Colonic mucosa (tissue), 4 donors: ENCODE measurements at regions not wholly inside any gene's neighbourhood (a gene's known extent, or its start where the extent isn't known, plus 50 kb on each side); places are given as distances from the start of the nearest gene placed in this dataset.

Source experiments
- DNase-seq: peaks from one replicate; pipeline ENCODE4 v3.0.0-alpha.2; 2020
- H3K27ac ChIP-seq: fragments of 200-600 bp; one replicate; pipeline ENCODE4 v1.8.0; 2021
- H3K27me3 ChIP-seq: fragments of 200-600 bp; one replicate; pipeline ENCODE4 v1.8.0; 2021
- H3K36me3 ChIP-seq: fragments of 200-600 bp; one replicate; pipeline ENCODE4 v1.8.0; 2021
- H3K4me1 ChIP-seq: fragments of 200-600 bp; one replicate; pipeline ENCODE4 v1.8.0; 2021; ENCODE audit warnings: mild to moderate bottlenecking
- H3K4me3 ChIP-seq: fragments of 200-600 bp; one replicate; pipeline ENCODE4 v1.8.0; 2021
- H3K9ac ChIP-seq, 2 donors: one replicate each; pipeline ENCODE4 v1.7.0; 2013; ENCODE audit warnings: control low read depth in 2 of 2, low read depth in 2 of 2, low read length in 2 of 2
- H3K9me3 ChIP-seq: fragments of 200-600 bp; one replicate; pipeline ENCODE4 v1.8.0; 2021
- intact Hi-C: fragments of 100-400 bp; cut with DNase I; formaldehyde crosslinking; loops from one replicate; pipeline ENCODE4 v1.14.1; 2022
- TF ChIP-seq, protein P1 (sequence below): fragments of 200-600 bp; IDR thresholded peaks from one replicate; pipeline ENCODE4 v1.8.0; 2022; ENCODE audit warnings: antibody characterized with exemption, mild to moderate bottlenecking
- donor health status: healthy.
- donor health status: DM: no; HTN: no; CAD: no.
- donor health status: DM: no; HTN: no; CAD: no.

DNA sequence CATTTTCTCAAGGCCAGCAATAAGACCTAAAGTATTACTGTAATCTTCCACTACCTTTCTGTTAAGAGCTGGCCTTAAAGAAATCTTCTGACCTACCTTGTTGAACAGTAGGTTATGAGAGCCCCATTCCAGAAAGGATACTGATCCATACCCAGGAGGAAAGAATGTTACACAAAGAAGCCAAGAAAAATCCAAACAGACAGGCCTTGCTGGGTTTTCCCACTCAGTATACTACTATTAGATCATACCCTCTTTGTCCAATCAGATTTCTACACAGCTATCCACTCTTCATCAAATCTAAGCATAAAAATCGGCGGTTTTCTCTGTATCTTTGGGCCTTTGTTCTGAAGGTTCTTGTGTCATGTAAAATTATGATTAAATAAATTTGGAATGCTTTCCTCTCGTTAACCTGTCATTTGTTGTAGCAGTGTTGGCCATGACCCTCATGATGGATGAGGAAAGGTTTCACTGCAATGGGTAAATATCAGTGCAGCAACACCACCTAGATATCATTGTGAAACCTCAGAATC, 292.3 kb downstream of the ANKRD50 start:
- intact Hi-C loops = no loop called here
- no peaks in the 10 kb centered on the region for H3K4me1 ChIP-seq
- TF ChIP-seq, protein P1, sequence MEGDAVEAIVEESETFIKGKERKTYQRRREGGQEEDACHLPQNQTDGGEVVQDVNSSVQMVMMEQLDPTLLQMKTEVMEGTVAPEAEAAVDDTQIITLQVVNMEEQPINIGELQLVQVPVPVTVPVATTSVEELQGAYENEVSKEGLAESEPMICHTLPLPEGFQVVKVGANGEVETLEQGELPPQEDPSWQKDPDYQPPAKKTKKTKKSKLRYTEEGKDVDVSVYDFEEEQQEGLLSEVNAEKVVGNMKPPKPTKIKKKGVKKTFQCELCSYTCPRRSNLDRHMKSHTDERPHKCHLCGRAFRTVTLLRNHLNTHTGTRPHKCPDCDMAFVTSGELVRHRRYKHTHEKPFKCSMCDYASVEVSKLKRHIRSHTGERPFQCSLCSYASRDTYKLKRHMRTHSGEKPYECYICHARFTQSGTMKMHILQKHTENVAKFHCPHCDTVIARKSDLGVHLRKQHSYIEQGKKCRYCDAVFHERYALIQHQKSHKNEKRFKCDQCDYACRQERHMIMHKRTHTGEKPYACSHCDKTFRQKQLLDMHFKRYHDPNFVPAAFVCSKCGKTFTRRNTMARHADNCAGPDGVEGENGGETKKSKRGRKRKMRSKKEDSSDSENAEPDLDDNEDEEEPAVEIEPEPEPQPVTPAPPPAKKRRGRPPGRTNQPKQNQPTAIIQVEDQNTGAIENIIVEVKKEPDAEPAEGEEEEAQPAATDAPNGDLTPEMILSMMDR = no peak
- H3K4me3 ChIP-seq = no peak overlapping the region
- H3K36me3 ChIP-seq = no peaks in the 10 kb centered on the region
- DNase-seq = no peak
- no peak overlapping the region for H3K9ac ChIP-seq
- H3K27me3 ChIP-seq = no peaks in the 10 kb centered on the region
- H3K27ac ChIP-seq = no peak overlapping the region
- no peaks in the 10 kb centered on the region for H3K9me3 ChIP-seq

DNA sequence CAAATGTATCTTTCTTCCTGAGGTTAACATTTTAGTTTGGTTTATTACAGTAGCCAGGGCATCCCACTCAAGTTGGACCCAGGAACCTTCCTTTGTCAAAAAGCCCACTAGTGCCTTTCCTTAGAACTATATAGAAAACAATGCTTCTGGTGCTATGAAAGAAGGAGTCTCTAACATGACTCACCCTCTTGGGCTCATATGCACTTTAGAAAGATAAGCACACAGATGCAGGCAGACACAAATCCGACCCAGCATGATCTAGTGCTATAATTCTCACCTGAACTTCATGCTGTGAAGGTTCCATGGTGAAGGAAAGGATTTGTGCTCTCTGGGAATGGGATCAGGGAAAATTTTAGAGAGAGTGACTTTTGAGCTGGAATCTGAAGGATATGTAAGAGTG, 289.4 kb downstream of the ANKRD50 start:
- Histone ChIP-seq H3K27ac (no peak overlapping the region), H3K4me1 (no peaks in the 10 kb centered on the region), H3K27me3 (no peaks in the 10 kb centered on the region), H3K9ac (no peak overlapping the region), H3K9me3 (no peaks in the 10 kb centered on the region), H3K4me3 (no peak overlapping the region), H3K36me3 (no peaks in the 10 kb centered on the region)
- TF ChIP-seq, protein P1 = no peak
- no peak for DNase-seq
- intact Hi-C loops = no loop called here

DNA sequence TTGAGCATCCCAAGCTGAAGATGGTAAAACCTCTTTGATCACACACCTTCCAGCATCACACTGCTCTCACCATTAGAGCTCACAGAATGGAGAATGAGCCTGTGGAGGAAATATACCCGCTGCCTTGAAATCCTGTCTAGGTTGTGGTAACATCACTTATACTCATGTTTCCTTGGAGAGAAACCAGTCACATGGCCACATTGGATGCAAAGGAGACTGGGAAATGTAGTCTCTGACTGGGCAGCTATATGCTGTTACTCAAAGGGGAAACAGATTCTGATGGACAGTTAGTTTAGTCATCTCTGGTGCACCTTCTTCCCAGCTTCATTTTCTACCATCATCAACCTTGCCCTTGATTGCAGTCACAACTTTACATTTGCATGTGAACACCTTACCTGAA, 286.3 kb downstream of the ANKRD50 start:
- H3K9ac ChIP-seq = no peak overlapping the region
- no peak overlapping the region for H3K4me3 ChIP-seq
- H3K27ac ChIP-seq = no peak overlapping the region
- no peaks in the 10 kb centered on the region for H3K27me3 ChIP-seq
- no peaks in the 10 kb centered on the region for H3K9me3 ChIP-seq
- no peaks in the 10 kb centered on the region for H3K36me3 ChIP-seq
- TF ChIP-seq, protein P1 = no peak
- intact Hi-C loops = no loop called here
- H3K4me1 ChIP-seq = no peaks in the 10 kb centered on the region
- no peak for DNase-seq

DNA sequence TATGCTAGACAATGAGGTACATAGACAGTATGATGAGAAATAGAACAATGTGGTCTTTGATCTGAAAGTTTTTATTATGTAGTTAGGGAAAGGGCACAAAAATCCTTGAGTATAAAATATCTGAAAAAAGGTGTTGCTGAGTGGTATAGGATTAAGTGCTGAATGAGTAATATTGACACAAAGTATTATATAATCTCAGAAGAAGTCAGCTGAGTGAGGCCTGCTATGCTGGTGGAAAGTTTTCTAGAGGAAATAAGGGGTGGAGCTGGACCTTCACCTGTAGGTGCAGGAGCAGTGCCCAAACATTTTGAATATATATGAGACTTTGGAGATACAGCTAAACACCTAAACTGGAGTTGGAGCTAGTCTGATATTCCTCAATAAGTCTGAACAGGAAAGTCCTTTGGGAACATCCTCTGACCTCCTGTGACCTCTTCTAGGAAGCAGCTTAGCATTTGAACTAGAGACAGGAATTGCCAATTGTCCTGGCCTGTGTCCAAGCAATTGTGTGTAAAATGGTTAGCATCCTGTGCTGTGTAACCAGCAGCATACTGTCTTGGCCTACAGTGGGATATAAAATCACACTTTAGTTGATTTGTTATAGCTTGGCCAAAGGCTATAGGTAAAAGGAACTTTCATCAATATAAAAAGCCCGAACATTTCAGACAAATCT, 285.3 kb downstream of the ANKRD50 start:
- no peak overlapping the region for H3K27ac ChIP-seq
- TF ChIP-seq, protein P1 = no peak
- H3K4me1 ChIP-seq = no peaks in the 10 kb centered on the region
- H3K27me3 ChIP-seq = no peaks in the 10 kb centered on the region
- no peak overlapping the region for H3K4me3 ChIP-seq
- H3K36me3 ChIP-seq = no peaks in the 10 kb centered on the region
- intact Hi-C loops = no loop called here
- peak; percentile 61 for DNase-seq
- no peaks in the 10 kb centered on the region for H3K9me3 ChIP-seq
- no peak overlapping the region for H3K9ac ChIP-seq

DNA sequence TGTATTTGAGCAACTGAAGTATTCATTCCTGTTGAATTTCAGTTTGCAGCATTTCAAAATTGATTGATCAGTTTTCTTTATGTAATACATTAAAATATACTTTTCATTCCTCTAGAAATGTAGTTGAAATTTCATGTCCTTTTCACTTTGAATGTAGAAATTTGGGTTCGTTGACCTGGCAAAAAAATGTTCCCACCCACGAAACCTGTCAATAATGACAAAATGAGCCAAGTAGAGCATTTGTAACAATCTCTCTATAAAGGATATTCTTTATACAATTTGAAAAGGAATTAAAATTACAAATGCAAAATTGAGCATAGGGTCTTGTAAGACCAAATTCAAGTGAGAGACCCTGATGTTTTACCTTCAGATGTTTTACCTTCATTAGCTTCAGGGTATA, 283.9 kb downstream of the ANKRD50 start:
- no peaks in the 10 kb centered on the region for H3K4me1 ChIP-seq
- no peaks in the 10 kb centered on the region for H3K27me3 ChIP-seq
- no peak overlapping the region for H3K4me3 ChIP-seq
- H3K9me3 ChIP-seq = no peaks in the 10 kb centered on the region
- no peak overlapping the region for H3K9ac ChIP-seq
- H3K36me3 ChIP-seq = no peaks in the 10 kb centered on the region
- no peak overlapping the region for H3K27ac ChIP-seq
- intact Hi-C loops = no loop called here
- no peak for DNase-seq
- TF ChIP-seq, protein P1 = no peak
